Tibial artery (tissue), 4 donors: ENCODE measurements at regions not wholly inside any gene's neighbourhood (a gene's known extent, or its start where the extent isn't known, plus 50 kb on each side); places are given as distances from the start of the nearest gene placed in this dataset.

ENCODE experiments used
- DNase-seq, 2 donors: peaks; one replicate each; pipeline ENCODE4 v3.0.0-alpha.2; 2019
- H3K27ac ChIP-seq, 2 donors: fragments of 200-600 bp; sonication (generic) in 1 of 2; 1 replicate in 1 of 2; 2 replicates in 1 of 2; pipeline ENCODE4 v1.5.1; 2018 to 2019; ENCODE audit warnings: mild to moderate bottlenecking in 1 of 2
- H3K27me3 ChIP-seq, 2 donors: fragments of 200-600 bp; sonication (generic) in 1 of 2; one replicate each; pipeline versions ENCODE4 v1.5.1 to v1.6.0; 2016 to 2019
- H3K36me3 ChIP-seq, 3 donors: fragments of 200-600 bp; sonication (generic) in 2 of 3; one replicate each; pipeline ENCODE4 v1.5.1; 2016 to 2019; ENCODE audit warnings: mild to moderate bottlenecking in 2 of 3
- H3K4me1 ChIP-seq, 4 donors: fragments of 200-600 bp; sonication (generic) in 2 of 4; 1 replicate in 3 of 4; 2 replicates in 1 of 4; pipeline ENCODE4 v1.5.1; 2016 to 2019
- H3K4me3 ChIP-seq, 2 donors: fragments of 200-600 bp; sonication (generic) in 1 of 2; 1 replicate in 1 of 2; 2 replicates in 1 of 2; pipeline ENCODE4 v1.5.1; 2018 to 2019; ENCODE audit warnings: mild to moderate bottlenecking in 2 of 2
- H3K9me3 ChIP-seq, 3 donors: fragments of 200-600 bp; sonication (generic) in 1 of 3; one replicate each; pipeline ENCODE4 v1.5.1; 2016 to 2019
- CTCF ChIP-seq, 2 experiments: fragments of 200-600 bp in 1 of 2; fragments of 450-650 bp in 1 of 2; IDR thresholded peaks; one replicate each; pipeline ENCODE4 v1.5.1; 2017 to 2019; ENCODE audit warnings: antibody characterized with exemption in 2 of 2, mild to moderate bottlenecking in 1 of 2, moderate library complexity in 1 of 2
- intact Hi-C: fragments of 100-400 bp; cut with DNase I; formaldehyde crosslinking; loops from one replicate; pipeline ENCODE4 v1.15.0; 2023; ENCODE audit warnings: low total_unique reads

GRCh38 chr2:67660015-67660602 is 263.0 kb downstream of the ETAA1 start:
- no peak for DNase-seq
- intact Hi-C loops: no loop called here

GRCh38 chr2:67660871-67661270 is 263.7 kb downstream of the ETAA1 start:
- Histone ChIP-seq H3K4me1 (peaks cover 0 to 44% (median 11%) of the 10 kb centered on the region in 4 donors), H3K36me3 (no peaks in the 10 kb centered on the region), H3K4me3 (no peak overlapping the region), H3K9me3 (no peaks in the 10 kb centered on the region), H3K27ac (no peak overlapping the region), H3K27me3 (no peaks in the 10 kb centered on the region)
- DNase-seq: no peak
- TF ChIP-seq CTCF (IDR thresholded peaks at IDR 0.05): no peak
- intact Hi-C loops: no loop called here

More at GRCh38 chr2:67660015-67660602, 263.0 kb downstream of the ETAA1 start:
- Histone ChIP-seq H3K9me3 (no peaks in the 10 kb centered on the region), H3K27me3 (no peaks in the 10 kb centered on the region), H3K4me3 (no peak overlapping the region), H3K27ac (no peak overlapping the region), H3K4me1 (peaks cover 0 to 41% (median 9%) of the 10 kb centered on the region in 4 donors), H3K36me3 (no peaks in the 10 kb centered on the region)
- no peak for TF ChIP-seq CTCF (IDR thresholded peaks at IDR 0.05)

- Histone ChIP-seq H3K4me3 (no peak overlapping the region), H3K27ac (no peak overlapping the region), H3K4me1 (peaks cover 0 to 51% (median 24%) of the 10 kb centered on the region in 4 donors), H3K36me3 (no peaks in the 10 kb centered on the region), H3K9me3 (no peaks in the 10 kb centered on the region), H3K27me3 (no peaks in the 10 kb centered on the region)
- no peak for TF ChIP-seq CTCF (IDR thresholded peaks at IDR 0.05)
- intact Hi-C loops: no loop called here
- no peak for DNase-seq
These were observed 265.1 kb downstream of the ETAA1 start for GRCh38 chr2:67662222-67662621.

GRCh38 chr2:67663776-67664175 is 266.6 kb downstream of the ETAA1 start:
- peaks cover 0 to 59% (median 27%) of the 10 kb centered on the region in 4 donors for H3K4me1 ChIP-seq
- intact Hi-C loops: no loop called here
- H3K36me3 ChIP-seq: no peaks in the 10 kb centered on the region
- peak overlapping the region in 1 of 2 donors; percentile 19 for H3K27ac ChIP-seq
- no peaks in the 10 kb centered on the region for H3K27me3 ChIP-seq
- H3K9me3 ChIP-seq: no peaks in the 10 kb centered on the region
- DNase-seq: no peak
- H3K4me3 ChIP-seq: no peak overlapping the region
- no peak for TF ChIP-seq CTCF (IDR thresholded peaks at IDR 0.05)

- no peaks in the 10 kb centered on the region for H3K36me3 ChIP-seq
- no peak for TF ChIP-seq CTCF (IDR thresholded peaks at IDR 0.05)
- intact Hi-C loops: no loop called here
- peak overlapping the region; percentile 37 to 52 for H3K27ac ChIP-seq
- H3K27me3 ChIP-seq: no peaks in the 10 kb centered on the region
- peak; percentile 48 to 80 for DNase-seq
- H3K4me3 ChIP-seq: no peak overlapping the region
- H3K9me3 ChIP-seq: no peaks in the 10 kb centered on the region
- H3K4me1 ChIP-seq: peaks cover 0 to 45% (median 23%) of the 10 kb centered on the region in 4 donors
These were observed 269.4 kb downstream of the ETAA1 start for GRCh38 chr2:67666386-67667053.
